ENCODE measurements at regions not wholly inside any gene's neighbourhood (a gene's known extent, or its start where the extent isn't known, plus 50 kb on each side); places are given as distances from the start of the nearest gene placed in this dataset.

DNA sequence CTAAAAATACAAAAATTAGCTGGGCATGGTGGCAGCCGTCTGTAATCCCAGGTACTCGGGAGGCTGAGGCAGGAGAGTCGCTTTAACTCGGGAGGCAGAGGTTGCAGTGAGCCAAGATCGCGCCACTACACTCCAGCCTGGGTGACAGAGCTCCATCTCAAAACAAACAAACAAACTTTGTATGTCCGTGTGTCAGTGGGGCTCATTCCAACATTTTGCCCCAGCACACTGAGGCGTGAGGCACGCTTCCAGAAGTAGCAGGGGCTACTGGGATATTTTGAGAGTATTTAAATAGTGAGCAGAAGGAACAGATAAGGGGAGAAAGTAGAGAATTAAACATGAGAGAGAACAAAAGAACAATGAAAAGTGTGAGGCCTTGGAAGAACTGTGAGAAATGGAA, 83.3 kb upstream of the TANK start:
- TF ChIP-seq ZFP3 (CRISPR knock-in tag; IDR thresholded peaks at IDR 0.05) (no peak), ARNTL (CRISPR knock-in tag; IDR thresholded peaks at IDR 0.05; ENCODE audit: borderline replicate concordance, low read depth) (no peak), ZFP30 (CRISPR knock-in tag; IDR thresholded peaks at IDR 0.05) (no peak), BACH2 (CRISPR knock-in tag; IDR thresholded peaks at IDR 0.05; ENCODE audit: borderline replicate concordance) (no peak), ESRRG (CRISPR knock-in tag; IDR thresholded peaks at IDR 0.05) (no peak), PPARA (CRISPR knock-in tag; IDR thresholded peaks at IDR 0.05; ENCODE audit: borderline replicate concordance) (no peak), RARB (CRISPR knock-in tag; IDR thresholded peaks at IDR 0.05) (no peak), TCF4 (CRISPR knock-in tag; IDR thresholded peaks at IDR 0.05; ENCODE audit: borderline replicate concordance) (no peak), POU6F1 (CRISPR knock-in tag; IDR thresholded peaks at IDR 0.05; ENCODE audit: borderline replicate concordance, low read depth) (no peak)
- TF ChIP-seq, protein P1, sequence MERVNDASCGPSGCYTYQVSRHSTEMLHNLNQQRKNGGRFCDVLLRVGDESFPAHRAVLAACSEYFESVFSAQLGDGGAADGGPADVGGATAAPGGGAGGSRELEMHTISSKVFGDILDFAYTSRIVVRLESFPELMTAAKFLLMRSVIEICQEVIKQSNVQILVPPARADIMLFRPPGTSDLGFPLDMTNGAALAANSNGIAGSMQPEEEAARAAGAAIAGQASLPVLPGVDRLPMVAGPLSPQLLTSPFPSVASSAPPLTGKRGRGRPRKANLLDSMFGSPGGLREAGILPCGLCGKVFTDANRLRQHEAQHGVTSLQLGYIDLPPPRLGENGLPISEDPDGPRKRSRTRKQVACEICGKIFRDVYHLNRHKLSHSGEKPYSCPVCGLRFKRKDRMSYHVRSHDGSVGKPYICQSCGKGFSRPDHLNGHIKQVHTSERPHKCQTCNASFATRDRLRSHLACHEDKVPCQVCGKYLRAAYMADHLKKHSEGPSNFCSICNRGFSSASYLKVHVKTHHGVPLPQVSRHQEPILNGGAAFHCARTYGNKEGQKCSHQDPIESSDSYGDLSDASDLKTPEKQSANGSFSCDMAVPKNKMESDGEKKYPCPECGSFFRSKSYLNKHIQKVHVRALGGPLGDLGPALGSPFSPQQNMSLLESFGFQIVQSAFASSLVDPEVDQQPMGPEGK (CRISPR knock-in tag; IDR thresholded peaks at IDR 0.05; ENCODE audit: borderline replicate concordance): no peak
- TF ChIP-seq, protein P2, sequence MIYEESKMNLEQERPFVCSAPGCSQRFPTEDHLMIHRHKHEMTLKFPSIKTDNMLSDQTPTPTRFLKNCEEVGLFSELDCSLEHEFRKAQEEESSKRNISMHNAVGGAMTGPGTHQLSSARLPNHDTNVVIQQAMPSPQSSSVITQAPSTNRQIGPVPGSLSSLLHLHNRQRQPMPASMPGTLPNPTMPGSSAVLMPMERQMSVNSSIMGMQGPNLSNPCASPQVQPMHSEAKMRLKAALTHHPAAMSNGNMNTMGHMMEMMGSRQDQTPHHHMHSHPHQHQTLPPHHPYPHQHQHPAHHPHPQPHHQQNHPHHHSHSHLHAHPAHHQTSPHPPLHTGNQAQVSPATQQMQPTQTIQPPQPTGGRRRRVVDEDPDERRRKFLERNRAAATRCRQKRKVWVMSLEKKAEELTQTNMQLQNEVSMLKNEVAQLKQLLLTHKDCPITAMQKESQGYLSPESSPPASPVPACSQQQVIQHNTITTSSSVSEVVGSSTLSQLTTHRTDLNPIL (CRISPR knock-in tag; IDR thresholded peaks at IDR 0.05; ENCODE audit: low read depth): no peak
- TF ChIP-seq, protein P3, sequence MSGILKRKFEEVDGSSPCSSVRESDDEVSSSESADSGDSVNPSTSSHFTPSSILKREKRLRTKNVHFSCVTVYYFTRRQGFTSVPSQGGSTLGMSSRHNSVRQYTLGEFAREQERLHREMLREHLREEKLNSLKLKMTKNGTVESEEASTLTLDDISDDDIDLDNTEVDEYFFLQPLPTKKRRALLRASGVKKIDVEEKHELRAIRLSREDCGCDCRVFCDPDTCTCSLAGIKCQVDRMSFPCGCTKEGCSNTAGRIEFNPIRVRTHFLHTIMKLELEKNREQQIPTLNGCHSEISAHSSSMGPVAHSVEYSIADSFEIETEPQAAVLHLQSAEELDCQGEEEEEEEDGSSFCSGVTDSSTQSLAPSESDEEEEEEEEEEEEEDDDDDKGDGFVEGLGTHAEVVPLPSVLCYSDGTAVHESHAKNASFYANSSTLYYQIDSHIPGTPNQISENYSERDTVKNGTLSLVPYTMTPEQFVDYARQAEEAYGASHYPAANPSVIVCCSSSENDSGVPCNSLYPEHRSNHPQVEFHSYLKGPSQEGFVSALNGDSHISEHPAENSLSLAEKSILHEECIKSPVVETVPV (CRISPR knock-in tag; IDR thresholded peaks at IDR 0.05): no peak

Data from SK-N-SH treated with all-trans-retinoic acid at 6 μM for 48 hours (cell line).